ENCODE measurements at regions not wholly inside any gene's neighbourhood (a gene's known extent, or its start where the extent isn't known, plus 50 kb on each side); places are given as distances from the start of the nearest gene placed in this dataset.

GRCh38 chr20:56925831-56926170, 296.7 kb downstream of the TFAP2C start:
- Histone ChIP-seq H3K4me3 (no peak overlapping the region), H3K4me1 (peaks cover 0 to 7% (median 0%) of the 10 kb centered on the region in 4 donors), H3K36me3 (no peaks in the 10 kb centered on the region), H3K27me3 (peaks cover 8 to 41% of the 10 kb centered on the region in 2 donors), H3K27ac (no peak overlapping the region), H3K9me3 (no peaks in the 10 kb centered on the region)
- ATAC-seq (peak in 2 of 4 donors; percentile 18 to 44), DNase-seq (no peak)
- WGBS (ENCODE audit: insufficient coverage, low coverage, low lambda C conversion rate, missing lambda C conversion rate) = 6% methylated on average over 17 of the region's 17 CpGs
- TF ChIP-seq, protein P1, sequence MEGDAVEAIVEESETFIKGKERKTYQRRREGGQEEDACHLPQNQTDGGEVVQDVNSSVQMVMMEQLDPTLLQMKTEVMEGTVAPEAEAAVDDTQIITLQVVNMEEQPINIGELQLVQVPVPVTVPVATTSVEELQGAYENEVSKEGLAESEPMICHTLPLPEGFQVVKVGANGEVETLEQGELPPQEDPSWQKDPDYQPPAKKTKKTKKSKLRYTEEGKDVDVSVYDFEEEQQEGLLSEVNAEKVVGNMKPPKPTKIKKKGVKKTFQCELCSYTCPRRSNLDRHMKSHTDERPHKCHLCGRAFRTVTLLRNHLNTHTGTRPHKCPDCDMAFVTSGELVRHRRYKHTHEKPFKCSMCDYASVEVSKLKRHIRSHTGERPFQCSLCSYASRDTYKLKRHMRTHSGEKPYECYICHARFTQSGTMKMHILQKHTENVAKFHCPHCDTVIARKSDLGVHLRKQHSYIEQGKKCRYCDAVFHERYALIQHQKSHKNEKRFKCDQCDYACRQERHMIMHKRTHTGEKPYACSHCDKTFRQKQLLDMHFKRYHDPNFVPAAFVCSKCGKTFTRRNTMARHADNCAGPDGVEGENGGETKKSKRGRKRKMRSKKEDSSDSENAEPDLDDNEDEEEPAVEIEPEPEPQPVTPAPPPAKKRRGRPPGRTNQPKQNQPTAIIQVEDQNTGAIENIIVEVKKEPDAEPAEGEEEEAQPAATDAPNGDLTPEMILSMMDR (IDR thresholded peaks at IDR 0.05) = no peak
- TF ChIP-seq POLR2A (IDR thresholded peaks at IDR 0.05) = no peak
- intact Hi-C loops (cut with DNase I) = no loop called here

GRCh38 chr20:56926501-56926900, 297.4 kb downstream of the TFAP2C start:
- DNase-seq (no peak), ATAC-seq (no peak)
- peaks cover 0 to 7% (median 0%) of the 10 kb centered on the region in 4 donors for H3K4me1 ChIP-seq
- no peak overlapping the region for H3K27ac ChIP-seq
- no peak overlapping the region for H3K4me3 ChIP-seq
- no peaks in the 10 kb centered on the region for H3K9me3 ChIP-seq
- TF ChIP-seq, protein P1 (IDR thresholded peaks at IDR 0.05) = no peak
- no peak for TF ChIP-seq POLR2A (IDR thresholded peaks at IDR 0.05)
- 19% methylated on average over 2 of the region's 2 CpGs for WGBS (ENCODE audit: insufficient coverage, low coverage, low lambda C conversion rate, missing lambda C conversion rate)
- peaks cover 8 to 41% of the 10 kb centered on the region in 2 donors for H3K27me3 ChIP-seq
- intact Hi-C loops (cut with DNase I) = no loop called here
- no peaks in the 10 kb centered on the region for H3K36me3 ChIP-seq

GRCh38 chr20:56927127-56927526, 298.0 kb downstream of the TFAP2C start:
- H3K9me3 ChIP-seq = no peaks in the 10 kb centered on the region
- peaks cover 8 to 41% of the 10 kb centered on the region in 2 donors for H3K27me3 ChIP-seq
- intact Hi-C loops (cut with DNase I) = no loop called here
- DNase-seq = no peak
- TF ChIP-seq POLR2A (IDR thresholded peaks at IDR 0.05) = no peak
- TF ChIP-seq, protein P1 (IDR thresholded peaks at IDR 0.05) = no peak
- 18% methylated on average over 8 of the region's 8 CpGs for WGBS (ENCODE audit: insufficient coverage, low coverage, low lambda C conversion rate, missing lambda C conversion rate)
- H3K4me1 ChIP-seq = peaks cover 0 to 7% (median 0%) of the 10 kb centered on the region in 4 donors
- H3K27ac ChIP-seq = no peak overlapping the region
- H3K36me3 ChIP-seq = no peaks in the 10 kb centered on the region
- no peak overlapping the region for H3K4me3 ChIP-seq
- ATAC-seq = no peak

DNA sequence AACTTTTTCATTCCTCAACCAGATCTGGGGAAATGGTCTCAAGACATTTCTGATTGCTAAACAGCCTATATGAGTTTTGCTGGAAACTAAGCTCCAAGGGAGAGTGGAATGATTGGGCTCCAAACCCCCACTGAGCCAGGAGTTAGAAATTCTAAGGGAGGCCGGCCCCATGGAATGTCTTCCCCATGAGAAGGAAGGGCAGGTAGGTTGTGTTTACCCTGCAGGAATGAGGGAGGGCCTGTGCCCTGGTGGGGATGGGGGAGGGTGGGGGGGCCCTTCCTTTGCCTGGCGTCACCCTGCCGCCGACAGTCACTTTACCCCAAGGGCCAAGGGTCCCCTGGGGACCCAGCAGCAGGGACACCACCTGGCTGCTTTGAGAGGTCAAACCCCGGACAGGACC, 298.9 kb downstream of the TFAP2C start:
- ATAC-seq = no peak
- Histone ChIP-seq H3K27ac (no peak overlapping the region), H3K4me3 (no peak overlapping the region), H3K9me3 (no peaks in the 10 kb centered on the region), H3K4me1 (peaks cover 0 to 7% (median 0%) of the 10 kb centered on the region in 4 donors), H3K27me3 (peaks cover 8 to 41% of the 10 kb centered on the region in 2 donors), H3K36me3 (no peaks in the 10 kb centered on the region)
- 0% methylated on average over 1 of the region's 5 CpGs for WGBS (ENCODE audit: insufficient coverage, low coverage, low lambda C conversion rate, missing lambda C conversion rate)
- DNase-seq = no peak
- TF ChIP-seq, protein P1 (IDR thresholded peaks at IDR 0.05) = no peak
- TF ChIP-seq POLR2A (IDR thresholded peaks at IDR 0.05) = no peak
- intact Hi-C loops (cut with DNase I) = no loop called here

DNA sequence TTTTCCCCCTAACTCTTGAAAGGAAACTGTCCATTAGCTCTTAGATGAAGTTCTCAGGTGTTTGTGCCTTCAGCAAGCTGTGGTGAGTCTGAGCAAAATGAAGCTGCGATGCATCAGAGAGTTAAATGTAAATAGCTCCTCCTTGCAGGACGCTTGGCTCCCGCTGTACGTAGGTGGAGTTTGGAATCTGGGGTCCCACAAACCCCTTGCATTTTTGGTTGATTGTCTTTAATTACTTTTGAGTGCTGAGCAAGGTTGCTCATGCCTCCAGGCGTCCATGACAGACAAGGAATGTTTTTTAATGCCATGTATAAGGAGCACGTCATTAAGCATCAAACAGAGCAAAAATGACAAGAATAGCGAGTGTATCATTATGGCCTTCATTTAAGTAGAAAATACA, 300.5 kb downstream of the TFAP2C start:
- WGBS (ENCODE audit: insufficient coverage, low coverage, low lambda C conversion rate, missing lambda C conversion rate) = 9% methylated on average over 7 of the region's 7 CpGs
- H3K27me3 ChIP-seq = peaks cover 6 to 32% of the 10 kb centered on the region in 2 donors
- H3K4me3 ChIP-seq = no peak overlapping the region
- H3K27ac ChIP-seq = no peak overlapping the region
- ATAC-seq (no peak), DNase-seq (no peak)
- intact Hi-C loops (cut with DNase I) = no loop called here
- H3K4me1 ChIP-seq = peaks cover 0 to 7% (median 0%) of the 10 kb centered on the region in 4 donors
- H3K36me3 ChIP-seq = no peaks in the 10 kb centered on the region
- TF ChIP-seq, protein P1 (IDR thresholded peaks at IDR 0.05) = no peak
- no peak for TF ChIP-seq POLR2A (IDR thresholded peaks at IDR 0.05)
- H3K9me3 ChIP-seq = no peaks in the 10 kb centered on the region

Data from right lobe of liver (tissue), 6 donors.